ENCODE measurements at regions not wholly inside any gene's neighbourhood (a gene's known extent, or its start where the extent isn't known, plus 50 kb on each side); places are given as distances from the start of the nearest gene placed in this dataset.

DNA sequence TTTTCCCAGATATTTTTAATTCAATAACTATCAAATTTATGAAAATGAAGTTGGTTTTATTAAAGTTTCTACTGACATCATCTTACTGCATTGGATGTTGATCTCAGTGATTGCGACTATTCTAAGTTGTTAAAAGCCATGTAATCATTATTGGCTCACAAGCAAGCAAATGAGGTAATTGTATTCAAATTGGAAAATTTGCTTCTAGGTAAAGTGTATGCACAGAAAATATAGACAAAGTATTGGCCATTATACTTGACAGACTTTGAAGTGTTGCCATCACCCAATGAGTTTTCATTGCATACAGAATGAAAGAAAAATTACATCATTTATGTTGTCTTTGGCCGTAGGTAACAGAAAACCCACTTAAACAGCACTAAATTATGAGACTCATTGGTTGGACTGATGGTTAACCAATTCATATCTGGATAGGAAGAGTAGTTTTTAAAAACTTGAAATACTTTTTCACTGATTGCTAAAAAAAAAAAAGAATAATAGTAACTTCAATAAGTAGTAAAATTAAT is 299.2 kb downstream of the USP25 start:
- no peak for TF ChIP-seq EZH2 (IDR thresholded peaks at IDR 0.05; ENCODE audit: insufficient read depth, poor library complexity, severe bottlenecking)
- TF ChIP-seq EZH2phosphoT487 (IDR thresholded peaks at IDR 0.05; ENCODE audit: insufficient read depth, low read depth), result no peak

All from GM23248 (cell line).